ENCODE measurements at regions not wholly inside any gene's neighbourhood (a gene's known extent, or its start where the extent isn't known, plus 50 kb on each side); places are given as distances from the start of the nearest gene placed in this dataset.

DNA sequence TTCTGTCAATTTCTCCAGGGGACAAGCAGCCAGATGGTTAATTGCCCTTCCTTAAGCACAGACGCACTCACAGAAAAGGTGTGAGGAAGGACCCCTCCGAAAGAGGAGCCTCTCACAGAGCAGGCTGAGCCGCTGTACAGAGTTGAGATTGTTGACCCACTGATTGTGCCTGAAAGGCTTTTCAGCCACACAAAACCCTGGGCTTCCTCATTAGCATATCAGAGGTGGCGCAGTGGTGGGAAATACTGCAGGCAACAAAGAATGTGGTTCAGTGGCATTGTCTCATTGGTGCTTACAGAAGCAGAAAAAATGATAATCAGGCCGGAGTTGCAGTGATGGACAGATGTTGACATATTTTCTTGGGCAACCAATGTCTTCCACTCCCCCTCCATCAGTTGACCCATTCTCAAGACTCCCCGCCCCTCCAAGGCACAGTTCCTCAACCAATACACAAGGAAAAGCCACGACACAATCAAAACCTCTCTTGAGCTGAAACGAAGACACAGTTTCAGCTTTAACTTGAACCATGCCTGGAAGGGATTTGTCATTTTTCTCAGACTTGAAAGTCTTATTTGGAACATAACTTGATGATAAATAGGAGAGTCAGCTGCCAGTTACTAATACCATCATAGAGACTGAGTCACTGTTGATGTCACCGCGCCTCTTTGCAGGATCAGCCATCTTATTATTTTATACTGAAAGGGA, 53.1 kb downstream of the ATXN3L start:
- no peak for DNase-seq

DNA sequence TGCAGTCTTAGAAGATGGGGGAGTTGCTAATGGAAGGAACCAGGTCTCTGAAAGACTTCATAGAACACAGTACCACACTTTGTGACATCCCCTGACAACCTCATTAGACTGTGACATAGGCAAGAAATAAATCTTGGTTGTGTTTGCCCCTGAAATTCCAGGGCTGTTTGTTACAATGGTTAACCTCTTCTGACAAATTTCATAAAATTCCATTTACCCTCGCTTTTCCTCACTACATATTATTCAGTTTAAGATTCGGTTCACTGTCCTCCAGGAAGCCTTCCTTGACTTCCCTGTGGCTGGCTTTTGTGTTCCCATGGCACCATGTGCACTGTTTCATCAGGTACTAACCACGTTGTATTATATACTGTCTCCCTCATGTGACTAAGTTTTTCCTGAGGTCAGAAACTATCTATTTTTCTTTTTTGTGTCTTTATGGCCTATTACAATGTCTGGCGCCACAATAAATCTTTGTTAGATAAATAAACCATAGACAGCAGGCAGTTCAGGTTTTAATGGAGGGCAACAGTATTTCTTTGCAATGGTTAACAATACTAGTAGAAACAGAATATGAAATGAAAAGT, 54.2 kb downstream of the ATXN3L start:
- DNase-seq = no peak

DNA sequence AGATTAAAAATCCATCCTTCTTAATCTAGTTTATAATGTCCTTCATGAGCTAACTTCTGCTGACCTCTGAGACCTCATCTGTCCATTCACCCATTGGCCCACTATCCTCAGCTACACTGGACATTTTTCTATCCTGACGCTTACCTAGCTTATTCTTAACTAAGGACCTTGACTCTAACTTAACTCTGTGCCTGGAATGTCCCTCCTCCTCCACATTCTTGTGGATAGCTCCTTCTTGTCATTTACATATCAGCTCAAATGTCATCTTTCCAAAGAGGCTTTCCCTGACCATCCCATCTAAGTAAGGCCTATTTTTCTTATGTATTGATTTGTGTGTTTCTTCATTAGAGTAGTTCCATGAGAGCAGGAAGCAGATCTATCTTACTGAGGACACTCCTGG, 54.7 kb downstream of the ATXN3L start:
- no peak for DNase-seq

DNA sequence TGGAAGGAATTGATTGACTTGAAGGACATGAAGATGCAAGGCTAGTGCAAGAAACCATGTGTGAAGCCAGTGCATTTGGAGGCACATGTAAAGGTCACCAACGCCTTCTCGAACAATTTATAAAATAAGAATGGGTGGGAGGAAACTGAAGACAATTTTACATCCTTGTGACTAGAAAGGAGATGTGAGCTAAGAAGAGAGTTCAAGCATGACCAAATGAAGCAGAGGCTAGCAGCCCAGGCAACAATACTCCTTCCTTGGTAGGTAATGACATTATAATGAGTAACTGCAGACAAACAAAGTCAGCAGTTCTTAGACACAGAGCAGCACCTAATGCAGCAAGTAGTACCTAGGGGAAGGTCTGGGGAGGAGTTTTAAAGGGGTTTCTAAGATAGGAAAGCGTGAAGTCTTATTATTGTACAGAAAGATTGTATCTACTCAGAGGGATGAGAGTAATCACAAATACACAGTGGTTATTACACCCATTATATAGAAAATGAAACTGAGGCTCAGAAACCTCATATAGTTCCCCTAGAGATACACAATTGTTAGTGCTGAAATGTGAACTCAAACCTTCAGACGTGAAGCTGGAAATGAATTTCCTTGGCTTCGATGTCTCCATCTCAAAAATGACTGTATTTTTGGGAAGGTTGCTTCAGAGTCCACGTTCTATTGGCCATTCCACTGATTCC, 56.1 kb downstream of the ATXN3L start:
- no peak for DNase-seq

DNA sequence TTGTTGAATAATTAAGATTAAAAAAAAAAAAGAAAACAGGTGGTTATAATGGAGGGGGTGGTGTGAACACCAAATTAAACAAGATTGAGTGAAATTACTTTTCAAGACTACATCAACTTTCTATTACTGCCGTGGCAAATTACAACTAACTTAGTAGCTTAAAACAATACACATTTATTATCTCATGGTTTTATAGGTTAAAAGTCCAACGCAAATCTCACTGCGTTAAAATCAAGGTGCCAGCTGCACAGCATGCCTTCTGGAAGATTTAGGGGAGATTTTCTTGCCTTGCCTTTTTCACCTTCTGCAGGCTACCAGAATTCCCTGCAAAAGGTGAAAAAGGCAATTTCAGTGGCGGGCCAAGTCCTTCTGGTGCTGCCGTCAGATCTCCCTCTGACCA, 58.5 kb downstream of the ATXN3L start:
- no peak for DNase-seq

DNA sequence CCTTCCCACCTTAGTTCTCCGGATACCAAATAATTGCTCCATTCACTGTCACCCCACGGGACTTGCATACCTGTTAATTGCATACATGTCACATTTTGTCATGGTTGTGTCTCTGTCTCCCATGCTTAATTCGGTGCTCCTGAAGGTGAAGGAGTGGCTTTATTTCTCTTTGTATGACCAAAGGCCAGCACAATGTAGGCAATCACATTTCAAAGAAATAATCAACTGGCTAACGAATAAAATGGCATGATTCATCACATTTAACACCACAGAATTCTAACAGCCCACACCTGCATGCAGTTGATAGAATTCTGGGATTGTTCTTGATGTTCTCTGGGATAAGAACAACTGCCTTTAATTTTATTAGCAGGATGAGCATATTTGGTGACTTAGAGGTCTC, 59.3 kb downstream of the ATXN3L start:
- no peak for DNase-seq

DNA sequence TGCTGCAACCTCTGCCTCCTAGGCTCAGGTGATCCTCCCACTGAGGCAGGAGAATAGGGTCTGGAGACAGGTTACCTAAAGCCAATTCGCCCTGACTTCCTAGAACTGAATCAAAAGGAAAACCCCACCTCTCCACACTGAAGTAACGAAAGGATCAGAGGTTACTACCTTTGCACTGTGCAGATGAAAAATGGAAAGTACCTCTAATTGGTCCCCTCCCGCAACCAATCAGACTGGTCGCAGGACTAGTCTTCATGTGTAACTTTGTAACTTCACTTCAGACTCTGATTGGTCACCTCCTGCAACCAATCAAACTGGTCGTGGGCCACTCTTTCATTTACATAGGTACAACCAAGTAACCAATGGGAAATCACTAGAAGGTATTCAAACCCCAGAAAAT, 61.1 kb downstream of the ATXN3L start:
- no peak for DNase-seq

DNA sequence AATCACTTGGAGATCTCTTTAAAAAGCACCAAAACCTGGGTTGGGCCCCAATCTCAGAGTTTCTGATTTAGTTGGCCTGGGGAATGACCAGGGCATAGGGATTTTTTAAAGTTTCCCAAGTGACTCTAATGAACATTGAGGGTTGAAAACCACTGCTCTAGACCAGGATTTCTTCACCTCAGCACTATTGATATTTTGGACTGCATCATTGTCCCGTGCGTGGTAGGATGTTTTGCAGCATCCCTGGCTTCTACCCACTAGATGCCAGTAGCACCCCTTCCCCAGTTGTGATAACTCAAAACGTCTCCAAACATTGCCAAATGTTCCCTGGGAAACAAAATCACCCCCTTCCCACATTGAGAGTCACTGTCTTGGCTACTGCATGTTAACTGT, 61.8 kb downstream of the ATXN3L start:
- no peak for DNase-seq

DNA sequence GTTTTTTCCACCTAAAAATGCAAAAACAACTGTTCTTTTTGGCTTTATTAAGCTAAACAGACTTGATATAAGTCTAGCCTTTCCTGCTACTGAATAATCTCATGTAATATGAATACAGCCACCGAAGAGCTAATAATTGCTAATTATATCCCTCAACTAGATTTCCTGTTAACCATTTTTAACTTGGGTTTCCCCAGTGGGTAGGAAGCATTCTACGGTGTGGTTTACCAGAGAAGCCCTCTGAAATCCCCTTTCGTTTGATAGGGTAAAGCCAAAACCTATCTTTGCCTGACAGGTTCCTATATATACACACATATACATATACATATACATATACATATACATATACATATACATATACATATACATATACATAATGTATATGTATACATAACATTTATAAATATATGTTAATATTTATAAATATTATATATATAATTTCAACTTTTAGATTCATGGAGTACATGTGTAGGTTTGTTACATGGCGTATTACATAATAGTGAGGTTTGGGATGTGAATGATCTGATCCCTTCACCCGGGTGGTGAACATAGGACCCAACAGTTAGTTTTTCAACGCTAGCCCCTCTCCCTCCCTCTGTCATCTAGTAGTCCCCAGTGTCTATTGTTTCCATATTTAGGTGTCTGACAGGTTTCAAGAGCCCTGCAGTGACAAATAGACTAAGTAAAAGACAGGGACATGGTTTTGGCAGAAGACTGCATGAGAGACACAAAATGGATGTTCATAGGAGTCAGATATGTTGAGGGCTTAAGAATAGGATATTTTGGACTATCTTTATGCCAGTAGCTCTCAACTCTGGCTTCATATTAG, 62.4 kb downstream of the ATXN3L start:
- no peak for DNase-seq

DNA sequence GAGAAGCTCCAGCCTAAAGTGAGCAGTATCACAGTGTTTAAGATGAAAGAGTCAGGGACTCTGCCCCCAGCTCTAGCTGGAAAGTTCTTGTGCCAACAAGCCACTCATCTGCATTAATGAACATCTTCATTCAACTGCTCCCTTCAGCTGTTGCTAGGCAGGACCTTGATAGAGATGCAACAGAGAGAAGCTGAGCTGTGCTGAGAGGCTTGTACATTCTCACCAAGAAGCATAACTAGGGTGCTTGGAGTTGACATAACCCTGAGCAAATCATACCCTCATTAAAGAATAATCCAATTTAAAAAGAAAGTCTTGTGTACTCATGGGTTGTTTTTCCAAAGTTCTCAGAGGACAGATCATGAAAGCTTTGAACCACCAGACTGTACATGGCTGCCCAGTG, 63.2 kb downstream of the ATXN3L start:
- DNase-seq = no peak

DNA sequence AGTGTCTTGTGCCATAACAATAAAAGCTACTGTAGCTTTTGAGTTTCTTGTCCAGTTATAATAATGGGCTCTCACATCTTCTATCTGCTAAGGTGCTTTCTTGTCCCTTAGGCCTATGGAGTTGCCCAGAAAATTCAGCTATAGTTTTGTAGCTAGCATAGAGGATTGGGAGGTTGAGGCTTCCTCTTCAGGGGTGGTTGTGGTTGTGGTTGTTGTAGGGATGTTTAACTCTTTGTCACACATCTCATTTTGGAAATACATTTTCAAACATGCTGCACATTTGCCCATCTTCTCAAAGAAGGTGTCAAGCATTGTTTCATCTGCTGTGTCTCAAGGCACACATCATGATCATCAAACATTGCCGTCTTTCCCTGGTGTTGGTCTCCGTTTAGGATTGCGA, 65.0 kb downstream of the ATXN3L start:
- no peak for DNase-seq

DNA sequence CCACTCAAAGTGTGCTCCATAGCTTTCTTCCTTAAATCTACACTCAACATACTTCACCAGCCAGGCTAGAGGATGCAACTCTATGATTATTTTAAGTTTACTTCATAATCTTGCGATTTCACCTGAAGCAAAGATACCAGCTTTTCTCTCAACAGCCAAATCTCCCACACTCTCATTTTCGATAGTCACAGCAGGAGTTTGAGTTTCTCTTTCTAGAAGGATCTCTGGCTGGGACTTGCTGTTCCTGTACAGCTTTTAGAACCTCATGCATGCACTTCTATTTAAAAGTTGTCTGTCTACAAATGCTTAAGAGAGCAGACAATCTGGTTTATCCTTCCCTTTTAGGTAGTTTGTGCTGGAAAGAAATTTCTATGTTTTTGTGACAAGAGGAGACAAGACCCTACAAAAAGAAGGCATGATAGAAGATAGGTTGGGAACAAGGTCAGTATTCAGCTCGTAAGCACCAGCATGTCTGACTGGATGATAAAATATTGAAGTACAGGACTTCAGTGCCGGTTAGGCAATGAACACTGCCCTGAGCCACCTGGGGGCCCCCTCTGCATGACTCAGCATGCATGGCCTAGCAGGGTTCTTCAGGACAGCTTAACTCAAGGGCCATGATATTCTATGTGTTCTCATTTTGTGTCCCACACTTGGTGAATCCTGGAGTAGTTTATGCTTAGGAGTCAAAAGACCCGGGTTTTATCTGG, 65.6 kb downstream of the ATXN3L start:
- no peak for DNase-seq

DNA sequence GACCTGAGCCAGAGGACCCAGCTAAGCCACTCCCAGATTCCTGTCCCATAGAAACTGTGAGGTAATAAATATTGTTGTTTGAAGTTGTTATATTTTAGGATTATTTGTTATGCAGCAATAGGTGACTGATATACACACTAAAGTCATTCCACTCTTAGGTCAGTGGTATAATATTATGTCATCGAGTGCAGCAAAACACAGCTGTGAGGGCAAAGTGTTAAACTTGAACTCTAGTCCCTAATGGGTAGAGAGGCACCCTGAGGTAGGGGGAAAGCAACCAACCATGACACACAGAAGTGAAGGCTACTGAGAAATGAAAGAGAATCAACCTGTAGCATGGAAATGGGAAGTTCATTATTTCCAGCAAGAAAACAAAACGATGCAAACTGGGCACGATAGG, 66.6 kb downstream of the ATXN3L start:
- DNase-seq = no peak

DNA sequence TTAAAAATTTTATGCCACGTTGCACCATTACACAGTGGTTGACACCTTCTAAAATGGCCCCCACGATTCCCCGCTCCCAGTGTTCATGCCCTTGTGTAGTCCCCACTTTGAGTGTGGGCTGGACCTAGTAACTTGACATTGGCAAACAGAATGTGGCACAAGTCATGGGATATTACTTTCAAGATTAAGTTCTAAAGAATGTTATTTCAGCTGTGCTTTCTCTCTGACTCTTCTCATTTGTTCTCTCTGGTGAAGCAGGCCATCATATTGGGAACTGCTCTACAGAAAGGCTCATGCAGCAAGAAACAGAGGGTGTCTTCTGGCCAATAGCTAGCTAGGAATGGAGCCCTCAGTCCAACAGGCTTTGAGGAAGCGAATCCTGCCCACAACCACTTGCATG, 67.1 kb downstream of the ATXN3L start:
- no peak for DNase-seq

DNA sequence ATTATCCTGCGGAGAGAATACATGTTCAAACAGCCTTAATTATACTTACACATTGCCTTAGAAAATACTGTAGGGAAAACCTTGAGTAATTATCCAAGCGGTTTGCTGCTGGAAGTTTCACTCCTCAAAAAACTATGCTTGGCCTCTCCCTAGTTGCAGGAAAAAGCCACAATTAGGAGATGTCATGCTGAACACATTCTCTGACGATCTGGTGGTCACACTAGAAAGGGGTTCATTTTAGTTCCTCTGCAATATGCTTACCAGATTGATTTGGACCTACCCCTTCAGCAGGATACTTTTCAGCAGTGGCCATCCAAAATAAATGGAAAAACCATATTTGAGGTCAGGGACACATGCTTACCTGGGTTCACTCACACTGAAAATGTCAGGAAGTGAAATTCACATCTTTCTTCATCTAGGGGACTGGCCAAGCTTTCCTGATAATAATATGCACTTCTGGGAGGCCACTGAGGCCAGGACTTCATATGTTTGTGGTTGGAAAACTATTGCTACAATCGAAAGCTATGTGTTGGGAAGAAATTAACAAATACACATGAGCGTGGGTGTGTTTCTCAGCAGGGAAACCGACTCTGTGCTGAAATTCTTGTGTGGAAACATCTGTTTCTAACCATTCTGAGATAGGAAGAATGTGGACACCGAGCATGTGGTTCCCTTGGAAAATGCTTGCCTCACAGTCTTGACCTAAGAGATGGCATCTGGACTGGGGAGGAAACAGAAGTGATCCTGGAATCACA, 68.8 kb downstream of the ATXN3L start:
- no peak for DNase-seq

DNA sequence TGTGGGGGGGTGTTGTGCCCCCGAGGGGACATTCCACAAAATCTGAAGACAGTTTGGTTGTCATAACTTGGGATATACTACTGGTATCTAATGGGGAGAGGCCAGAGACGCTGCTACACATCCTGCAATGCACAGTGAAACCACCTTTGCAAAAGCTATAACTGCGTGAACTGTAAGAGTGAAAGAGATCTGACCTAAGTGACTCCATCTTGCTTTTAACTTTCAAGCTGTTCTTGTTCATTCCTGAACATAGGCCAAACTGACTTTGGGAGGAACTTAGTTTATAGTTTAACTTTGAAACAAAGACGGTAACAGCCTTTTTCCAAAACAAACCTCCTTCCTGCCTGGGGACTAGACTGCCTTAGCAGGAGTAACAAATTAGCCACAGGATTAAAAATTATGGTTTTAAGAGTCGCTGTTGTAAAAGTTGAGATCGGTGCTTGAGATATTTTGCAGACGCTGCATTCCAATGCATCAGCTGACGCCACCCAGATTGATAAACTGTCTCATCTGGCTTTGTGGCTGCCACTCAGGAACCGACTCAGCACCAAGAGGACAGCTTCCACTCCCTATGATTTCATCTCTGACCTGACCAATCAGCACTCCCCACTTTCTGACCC, 70.9 kb downstream of the ATXN3L start:
- DNase-seq = no peak

DNA sequence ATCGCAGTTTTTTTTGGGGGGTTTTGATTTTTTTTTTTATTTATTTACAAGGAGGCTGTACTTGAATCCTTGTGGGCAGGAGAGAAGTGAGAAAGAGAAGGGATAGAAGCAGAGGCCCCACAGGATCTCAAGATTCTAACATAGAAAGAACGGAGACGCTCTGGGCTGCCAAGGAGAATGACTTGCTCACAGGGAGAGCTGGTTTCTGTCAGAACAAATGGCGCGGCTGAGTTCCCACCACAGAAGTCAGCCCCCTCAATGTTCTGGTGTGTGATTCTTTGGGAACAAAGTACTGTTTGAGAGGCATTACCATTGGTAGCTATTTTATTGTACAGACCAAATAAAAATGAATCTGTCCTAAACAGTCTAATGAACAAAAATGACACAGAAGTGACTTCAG, 80.6 kb downstream of the ATXN3L start:
- no peak for DNase-seq

DNA sequence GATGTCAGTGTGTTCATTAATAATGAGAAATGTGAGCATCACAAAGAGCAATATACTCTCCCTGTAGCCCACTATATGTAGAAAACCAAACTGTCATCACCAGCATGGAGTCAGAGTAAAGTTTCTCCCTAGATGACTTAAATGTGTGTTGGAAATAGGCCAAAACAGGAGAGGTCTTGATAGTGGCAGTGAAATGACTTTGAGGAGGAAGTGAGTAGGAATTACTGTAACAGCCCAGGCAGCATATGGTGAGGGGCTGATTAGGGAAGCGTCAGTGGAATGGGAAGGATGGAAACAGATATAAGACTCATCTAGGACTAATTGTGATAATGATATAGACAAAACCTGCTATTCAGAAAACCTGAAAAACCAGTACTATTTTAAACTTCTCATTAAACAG, 83.9 kb downstream of the ATXN3L start:
- DNase-seq = no peak

DNA sequence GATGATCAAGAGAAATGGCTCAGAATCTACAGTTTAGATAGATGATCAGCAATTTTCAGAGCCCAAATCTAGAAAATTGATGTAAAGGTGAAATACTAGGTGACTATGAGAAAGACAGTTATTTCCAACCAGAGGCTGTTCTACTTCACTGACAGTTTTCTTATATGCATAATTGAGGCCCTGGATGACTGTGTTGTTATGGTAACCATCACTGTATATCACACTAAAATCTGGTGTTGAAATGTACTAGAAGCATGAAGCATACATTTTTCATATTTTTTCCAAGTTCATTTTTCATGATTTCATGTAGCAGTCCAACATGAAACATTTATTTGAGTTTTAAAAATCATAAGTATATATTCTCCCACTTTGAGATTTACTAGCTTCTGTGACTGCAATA, 87.4 kb downstream of the ATXN3L start:
- DNase-seq = no peak

DNA sequence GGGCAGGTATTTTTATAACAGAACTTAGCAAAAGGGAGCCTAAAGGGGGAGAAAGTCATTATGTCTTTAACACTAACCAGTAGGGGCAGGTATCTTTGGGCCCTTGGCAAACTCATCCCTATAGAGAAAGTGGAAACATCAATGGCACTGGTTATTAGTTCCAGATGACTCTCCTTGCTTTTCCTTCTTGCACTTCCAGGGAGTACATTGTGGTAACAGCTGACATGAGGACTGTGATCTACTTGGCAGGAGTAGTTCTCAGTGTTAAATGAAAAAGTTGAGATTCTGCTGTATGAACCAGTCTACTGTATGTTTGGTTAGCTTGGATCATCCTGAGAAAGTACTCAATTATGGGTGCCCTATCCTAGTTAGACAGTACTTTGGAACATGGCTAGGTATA, 93.6 kb downstream of the ATXN3L start:
- DNase-seq = no peak

DNA sequence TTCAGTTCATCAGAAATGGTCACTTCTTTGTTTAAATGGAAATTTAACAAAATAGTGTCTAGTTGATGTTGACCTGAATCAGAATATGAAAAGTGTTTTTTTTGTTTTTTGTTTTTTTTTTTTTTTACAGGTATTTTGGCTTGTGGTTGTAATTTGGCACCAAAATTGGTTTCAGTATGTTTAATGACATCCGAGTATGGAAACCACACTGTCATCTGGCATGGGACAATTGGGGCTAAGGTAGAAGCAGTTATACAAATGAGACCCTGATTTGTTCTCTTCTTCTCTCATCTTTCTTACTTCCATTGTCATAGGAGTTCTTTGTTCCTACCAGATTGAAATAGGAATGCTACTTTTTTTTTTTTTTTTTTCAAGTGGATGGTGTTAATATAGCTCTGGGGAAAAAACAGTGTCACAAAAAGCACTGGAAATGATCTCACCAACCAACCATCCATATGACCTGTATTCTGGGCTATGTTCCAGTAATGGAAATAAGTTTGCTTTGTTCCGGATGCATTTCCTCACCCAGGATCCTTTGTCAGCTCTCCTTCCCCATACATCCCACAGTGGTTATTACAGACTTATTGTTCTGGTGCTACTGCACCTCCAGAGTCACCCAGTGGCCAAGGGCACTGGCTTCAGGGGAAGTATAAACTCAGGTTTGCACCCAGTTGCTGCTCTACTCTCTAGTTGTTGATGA, 95.8 kb downstream of the ATXN3L start:
- DNase-seq = no peak

Measured in central memory CD4-positive, alpha-beta T cell (primary cell).